ENCODE measurements at regions not wholly inside any gene's neighbourhood (a gene's known extent, or its start where the extent isn't known, plus 50 kb on each side); places are given as distances from the start of the nearest gene placed in this dataset.

GRCh38 chr6:105765239-105765638 lies 320.9 kb upstream of the PRDM1 start:
- no peak for DNase-seq
- Mint-ChIP-seq H3K27ac (no peak overlapping the region), H3K9me3 (no peaks in the 10 kb centered on the region), H3K4me3 (no peak overlapping the region), H3K27me3 (ENCODE audit: low read depth) (peaks cover 2% of the 10 kb centered on the region), H3K36me3 (ENCODE audit: low read depth) (no peaks in the 10 kb centered on the region), H3K4me1 (ENCODE audit: low read depth) (no peaks in the 10 kb centered on the region)
- intact Hi-C loops (cut with micrococcal nuclease), result no loop called here
- CTCF ChIA-PET, result no interaction called here

GRCh38 chr6:105764315-105764714 lies 321.8 kb upstream of the PRDM1 start:
- CTCF ChIA-PET, result no interaction called here
- Mint-ChIP-seq H3K9me3 (no peaks in the 10 kb centered on the region), H3K4me1 (ENCODE audit: low read depth) (peaks cover 4% of the 10 kb centered on the region), H3K36me3 (ENCODE audit: low read depth) (no peaks in the 10 kb centered on the region), H3K4me3 (no peak overlapping the region), H3K27me3 (ENCODE audit: low read depth) (peaks cover 2% of the 10 kb centered on the region), H3K27ac (no peak overlapping the region)
- intact Hi-C loops (cut with micrococcal nuclease), result no loop called here
- no peak for DNase-seq

- CTCF ChIA-PET, result no interaction called here
- H3K36me3 Mint-ChIP-seq (ENCODE audit: low read depth), result no peaks in the 10 kb centered on the region
- DNase-seq, result no peak
- peaks cover 4% of the 10 kb centered on the region for H3K4me1 Mint-ChIP-seq (ENCODE audit: low read depth)
- intact Hi-C loops (cut with micrococcal nuclease), result no loop called here
- no peaks in the 10 kb centered on the region for H3K9me3 Mint-ChIP-seq
- no peak overlapping the region for H3K4me3 Mint-ChIP-seq
- no peak overlapping the region for H3K27ac Mint-ChIP-seq
- peaks cover 2% of the 10 kb centered on the region for H3K27me3 Mint-ChIP-seq (ENCODE audit: low read depth)
These were observed 322.3 kb upstream of the PRDM1 start for GRCh38 chr6:105763866-105764265.

GRCh38 chr6:105760746-105761145 lies 325.4 kb upstream of the PRDM1 start:
- no peak for DNase-seq
- no peaks in the 10 kb centered on the region for H3K36me3 Mint-ChIP-seq (ENCODE audit: low read depth)
- intact Hi-C loops (cut with micrococcal nuclease), result no loop called here
- H3K27me3 Mint-ChIP-seq (ENCODE audit: low read depth), result peaks cover 4% of the 10 kb centered on the region
- H3K9me3 Mint-ChIP-seq, result no peaks in the 10 kb centered on the region
- no peak overlapping the region for H3K4me3 Mint-ChIP-seq
- H3K4me1 Mint-ChIP-seq (ENCODE audit: low read depth), result peaks cover 11% of the 10 kb centered on the region
- no peak overlapping the region for H3K27ac Mint-ChIP-seq
- CTCF ChIA-PET, result no interaction called here

GRCh38 chr6:105759946-105760345 lies 326.2 kb upstream of the PRDM1 start:
- H3K9me3 Mint-ChIP-seq, result no peaks in the 10 kb centered on the region
- intact Hi-C loops (cut with micrococcal nuclease), result no loop called here
- H3K27ac Mint-ChIP-seq, result no peak overlapping the region
- peaks cover 2% of the 10 kb centered on the region for H3K27me3 Mint-ChIP-seq (ENCODE audit: low read depth)
- CTCF ChIA-PET, result no interaction called here
- no peak for DNase-seq
- peaks cover 11% of the 10 kb centered on the region for H3K4me1 Mint-ChIP-seq (ENCODE audit: low read depth)
- H3K36me3 Mint-ChIP-seq (ENCODE audit: low read depth), result no peaks in the 10 kb centered on the region
- no peak overlapping the region for H3K4me3 Mint-ChIP-seq

- Mint-ChIP-seq H3K4me3 (no peak overlapping the region), H3K36me3 (ENCODE audit: low read depth) (no peaks in the 10 kb centered on the region), H3K27me3 (ENCODE audit: low read depth) (peaks cover 2% of the 10 kb centered on the region), H3K27ac (no peak overlapping the region), H3K9me3 (no peaks in the 10 kb centered on the region), H3K4me1 (ENCODE audit: low read depth) (peaks cover 11% of the 10 kb centered on the region)
- intact Hi-C loops (cut with micrococcal nuclease), result no loop called here
- CTCF ChIA-PET, result no interaction called here
- no peak for DNase-seq
These were observed 327.1 kb upstream of the PRDM1 start for GRCh38 chr6:105759015-105759414.

GRCh38 chr6:105757512-105758200 lies 328.5 kb upstream of the PRDM1 start:
- intact Hi-C loops (cut with micrococcal nuclease), result no loop called here
- Mint-ChIP-seq H3K9me3 (no peaks in the 10 kb centered on the region), H3K27ac (no peak overlapping the region), H3K4me3 (no peak overlapping the region), H3K36me3 (ENCODE audit: low read depth) (no peaks in the 10 kb centered on the region), H3K27me3 (ENCODE audit: low read depth) (peaks cover 2% of the 10 kb centered on the region), H3K4me1 (ENCODE audit: low read depth) (peaks cover 11% of the 10 kb centered on the region)
- peak; percentile 27 for DNase-seq
- CTCF ChIA-PET, result no interaction called here

GRCh38 chr6:105755885-105756284 lies 330.3 kb upstream of the PRDM1 start:
- Mint-ChIP-seq H3K27ac (no peak overlapping the region), H3K27me3 (ENCODE audit: low read depth) (peaks cover 2% of the 10 kb centered on the region), H3K36me3 (ENCODE audit: low read depth) (no peaks in the 10 kb centered on the region), H3K9me3 (no peaks in the 10 kb centered on the region), H3K4me3 (no peak overlapping the region), H3K4me1 (ENCODE audit: low read depth) (peaks cover 11% of the 10 kb centered on the region)
- CTCF ChIA-PET, result no interaction called here
- intact Hi-C loops (cut with micrococcal nuclease), result no loop called here
- no peak for DNase-seq

- CTCF ChIA-PET, result interaction anchor here (0.6 to 1.6 kb wide), 2 partner anchors 9 to 469 kb away, joined by 3 to 5 read pairs; no protein-coding TSS in a partner anchor
- H3K4me1 Mint-ChIP-seq (ENCODE audit: low read depth), result peaks cover 7% of the 10 kb centered on the region
- no peaks in the 10 kb centered on the region for H3K9me3 Mint-ChIP-seq
- no peak overlapping the region for H3K27ac Mint-ChIP-seq
- no peak for DNase-seq
- H3K4me3 Mint-ChIP-seq, result no peak overlapping the region
- no peaks in the 10 kb centered on the region for H3K36me3 Mint-ChIP-seq (ENCODE audit: low read depth)
- peaks cover 2% of the 10 kb centered on the region for H3K27me3 Mint-ChIP-seq (ENCODE audit: low read depth)
- intact Hi-C loops (cut with micrococcal nuclease), result no loop called here
These were observed 332.4 kb upstream of the PRDM1 start for GRCh38 chr6:105753620-105754211.

- H3K27ac Mint-ChIP-seq, result no peak overlapping the region
- no peak overlapping the region for H3K4me3 Mint-ChIP-seq
- intact Hi-C loops (cut with micrococcal nuclease), result no loop called here
- no peaks in the 10 kb centered on the region for H3K36me3 Mint-ChIP-seq (ENCODE audit: low read depth)
- H3K4me1 Mint-ChIP-seq (ENCODE audit: low read depth), result peaks cover 7% of the 10 kb centered on the region
- DNase-seq, result no peak
- CTCF ChIA-PET, result interaction anchor here (1.6 kb wide), 1 partner anchor 470 kb away, joined by 5 read pairs; no protein-coding TSS in a partner anchor
- peaks cover 2% of the 10 kb centered on the region for H3K27me3 Mint-ChIP-seq (ENCODE audit: low read depth)
- H3K9me3 Mint-ChIP-seq, result no peaks in the 10 kb centered on the region
These were observed 332.9 kb upstream of the PRDM1 start for GRCh38 chr6:105753207-105753606.

GRCh38 chr6:105750089-105750488 lies 336.0 kb upstream of the PRDM1 start:
- no peaks in the 10 kb centered on the region for H3K9me3 Mint-ChIP-seq
- no peak overlapping the region for H3K4me3 Mint-ChIP-seq
- no peaks in the 10 kb centered on the region for H3K27me3 Mint-ChIP-seq (ENCODE audit: low read depth)
- no peak for DNase-seq
- H3K27ac Mint-ChIP-seq, result no peak overlapping the region
- no peaks in the 10 kb centered on the region for H3K36me3 Mint-ChIP-seq (ENCODE audit: low read depth)
- CTCF ChIA-PET, result interaction anchor here (0.6 kb wide), 1 partner anchor 164 kb away, joined by 3 read pairs; no protein-coding TSS in a partner anchor
- H3K4me1 Mint-ChIP-seq (ENCODE audit: low read depth), result peaks cover 4% of the 10 kb centered on the region
- intact Hi-C loops (cut with micrococcal nuclease), result no loop called here

GRCh38 chr6:105748737-105749161 lies 337.4 kb upstream of the PRDM1 start:
- Mint-ChIP-seq H3K27me3 (ENCODE audit: low read depth) (no peaks in the 10 kb centered on the region), H3K36me3 (ENCODE audit: low read depth) (no peaks in the 10 kb centered on the region), H3K4me1 (ENCODE audit: low read depth) (peaks cover 4% of the 10 kb centered on the region), H3K27ac (no peak overlapping the region), H3K4me3 (no peak overlapping the region), H3K9me3 (no peaks in the 10 kb centered on the region)
- CTCF ChIA-PET, result no interaction called here
- DNase-seq, result no peak
- intact Hi-C loops (cut with micrococcal nuclease), result no loop called here

- intact Hi-C loops (cut with micrococcal nuclease), result no loop called here
- Mint-ChIP-seq H3K4me1 (ENCODE audit: low read depth) (peaks cover 4% of the 10 kb centered on the region), H3K9me3 (no peaks in the 10 kb centered on the region), H3K4me3 (no peak overlapping the region), H3K27me3 (ENCODE audit: low read depth) (peaks cover 3% of the 10 kb centered on the region), H3K27ac (no peak overlapping the region), H3K36me3 (ENCODE audit: low read depth) (no peaks in the 10 kb centered on the region)
- DNase-seq, result no peak
- CTCF ChIA-PET, result no interaction called here
These were observed 338.2 kb upstream of the PRDM1 start for GRCh38 chr6:105747823-105748405.

Measured in activated naive CD4-positive, alpha-beta T cell treated with anti-CD3 and anti-CD28 coated beads for 36 hours (primary cell).